Endothelial cell of umbilical vein (primary cell): ENCODE measurements at regions not wholly inside any gene's neighbourhood (a gene's known extent, or its start where the extent isn't known, plus 50 kb on each side); places are given as distances from the start of the nearest gene placed in this dataset.

Experiments used
- BruUV-seq: library from RNA; stranded (reverse); fragments of 400-500 nt; replicated peaks from 2 replicates; lab custom pipeline; 2021; lab: Mats Ljungman, UMichigan
- CTCF ChIA-PET: fragments of 300-600, 350-600 bp; sonication (Branson Sonifier 250); formaldehyde crosslinking; loops from one replicate; lab custom pipeline; 2021; ENCODE audit warnings: antibody characterized with exemption, inconsistent platforms; lab: Charles Lee
- POLR2A ChIA-PET: fragments of 300-600, 350-600 bp; sonication (Branson Sonifier 250); formaldehyde crosslinking; loops from one replicate; lab custom pipeline; 2021; ENCODE audit warnings: antibody characterized with exemption, inconsistent platforms; lab: Charles Lee
- DNase-seq: peaks from one replicate; pipeline ENCODE4 v3.0.0-alpha.2; 2011; ENCODE audit warnings: low read depth, low spot score
- FAIRE-seq: peaks from 2 replicates; lab custom pipeline; 2011; peaks lifted over from hg19 to GRCh38; lab: Jason Lieb, UNC
- H2AFZ ChIP-seq: 2 replicates; pipeline ENCODE4 v1.6.0; 2012; ENCODE audit warnings: low read depth, low read length, control low read depth, inconsistent platforms
- H3K27ac ChIP-seq: 2 replicates; pipeline ENCODE4 v1.5.1; 2011; ENCODE audit warnings: low read depth, mild to moderate bottlenecking, control low read depth, low read length, moderate library complexity; ENCODE audit not compliant: insufficient read depth
- H3K27me3 ChIP-seq, 2 experiments: 2 replicates each; pipeline versions ENCODE4 v1.6.0 to v1.6.1; 2011; ENCODE audit warnings: low read length in 2 of 2, mixed read lengths in 1 of 2; ENCODE audit not compliant: control insufficient read depth in 2 of 2, insufficient read depth in 2 of 2
- H3K36me3 ChIP-seq, 2 experiments: 2 replicates in 1 of 2; 3 replicates in 1 of 2; pipeline ENCODE4 v1.5.1; 2011; ENCODE audit warnings: low read length in 2 of 2, mild to moderate bottlenecking in 1 of 2, moderate library complexity in 1 of 2; ENCODE audit not compliant: control insufficient read depth in 2 of 2, insufficient read depth in 2 of 2; ENCODE audit errors: extremely low read depth in 1 of 2
- H3K4me1 ChIP-seq: 3 replicates; pipeline ENCODE4 v1.5.1; 2011; ENCODE audit warnings: mild to moderate bottlenecking, low read length; ENCODE audit not compliant: control insufficient read depth, insufficient read depth; ENCODE audit errors: extremely low read depth
- H3K4me2 ChIP-seq: 2 replicates; pipeline ENCODE4 v1.6.1; 2011; ENCODE audit warnings: low read length, control low read depth, mixed read lengths; ENCODE audit not compliant: insufficient read depth
- H3K4me3 ChIP-seq, 3 experiments: fragments of 200-600 bp in 1 of 3; sonication (generic), shearing (Covaris generic) in 1 of 3; replicated peaks in 1 of 3; 2 replicates each; pipeline ENCODE4 v1.5.1; 2011 to 2016; ENCODE audit warnings: control low read depth in 3 of 3, low read length in 3 of 3, mild to moderate bottlenecking in 2 of 3, inconsistent platforms in 1 of 3, low read depth in 1 of 3, moderate library complexity in 1 of 3; ENCODE audit not compliant: insufficient read depth in 1 of 3
- H3K79me2 ChIP-seq: 2 replicates; pipeline ENCODE4 v1.6.0; 2012; ENCODE audit warnings: low read length, inconsistent platforms; ENCODE audit not compliant: control insufficient read depth, insufficient read depth
- H3K9ac ChIP-seq: replicated peaks from 2 replicates; pipeline ENCODE3; 2011; ENCODE audit warnings: low read length, control low read depth; ENCODE audit not compliant: insufficient read depth; ENCODE audit errors: extremely low read depth
- H3K9me1 ChIP-seq: replicated peaks from 3 replicates; pipeline ENCODE4 v1.6.0; 2011; ENCODE audit warnings: mild to moderate bottlenecking, low read length; ENCODE audit not compliant: control insufficient read depth, insufficient read depth; ENCODE audit errors: extremely low read depth
- H3K9me3 ChIP-seq: replicated peaks from 2 replicates; pipeline ENCODE4 v1.5.1; 2012; ENCODE audit warnings: low read length, inconsistent platforms; ENCODE audit not compliant: control insufficient read depth, insufficient read depth
- H4K20me1 ChIP-seq: replicated peaks from 2 replicates; pipeline ENCODE3; 2011; ENCODE audit warnings: mild to moderate bottlenecking, low read length; ENCODE audit not compliant: control insufficient read depth, insufficient read depth; ENCODE audit errors: extremely low read depth
- EZH2 ChIP-seq: IDR thresholded peaks from 2 replicates; pipeline ENCODE4 v1.6.1; 2012; ENCODE audit warnings: borderline replicate concordance, low read depth, mild to moderate bottlenecking, moderate library complexity, low read length, inconsistent platforms; ENCODE audit not compliant: severe bottlenecking
- FOS ChIP-seq: IDR thresholded peaks from 2 replicates; pipeline ENCODE4 v1.6.1; 2011; ENCODE audit warnings: mild to moderate bottlenecking, low read length, moderate library complexity, borderline replicate concordance; ENCODE audit not compliant: insufficient read depth
- GATA2 ChIP-seq: IDR thresholded peaks from 2 replicates; pipeline ENCODE4 v1.7.0; 2011; ENCODE audit warnings: low read depth, mild to moderate bottlenecking, moderate library complexity, mixed read lengths, low read length; ENCODE audit not compliant: insufficient read length, insufficient read depth
- JUN ChIP-seq: IDR thresholded peaks from 2 replicates; pipeline ENCODE4 v1.6.1; 2011; ENCODE audit warnings: borderline replicate concordance, low read depth; ENCODE audit not compliant: insufficient read length, insufficient read depth
- MYC ChIP-seq: IDR thresholded peaks from one replicate; pipeline ENCODE4 v1.6.1; 2011; ENCODE audit warnings: mild to moderate bottlenecking, low read depth, low read length
- POLR2A ChIP-seq: IDR thresholded peaks from 2 replicates; pipeline ENCODE4 v1.6.1; 2012; ENCODE audit warnings: low read depth, mild to moderate bottlenecking, control low read depth, low read length
- POLR2AphosphoS5 ChIP-seq: IDR thresholded peaks from 2 replicates; pipeline ENCODE4 v1.6.1; 2012; ENCODE audit warnings: low read depth, mild to moderate bottlenecking, control low read depth, low read length, moderate library complexity; ENCODE audit not compliant: insufficient read depth
- dilution Hi-C: fragments of 300-500 bp; cut with MboI; formaldehyde crosslinking; loops from one replicate; pipeline ENCODE4 v1.15.0; 2019; ENCODE audit warnings: low sequenced_read_pairs; ENCODE audit not compliant: extremely low pct_ligation_motif_present
- intact Hi-C: fragments of 100-400 bp; cut with micrococcal nuclease; formaldehyde crosslinking; loops from one replicate; pipeline ENCODE4 v1.10.0; 2022
- TF ChIP-seq, protein P1 (sequence below), 2 donors: IDR thresholded peaks; 1 replicate in 1 of 2; 2 replicates in 1 of 2; pipeline ENCODE4 v1.5.1; 2011; ENCODE audit warnings: low read length in 2 of 2, mild to moderate bottlenecking in 2 of 2, moderate library complexity in 2 of 2, control low read depth in 1 of 2, inconsistent platforms in 1 of 2, low read depth in 1 of 2; ENCODE audit not compliant: insufficient read depth in 1 of 2; ENCODE audit errors: extremely low read depth in 1 of 2
- TF ChIP-seq, protein P2 (sequence below): IDR thresholded peaks from 2 replicates; pipeline ENCODE4 v1.6.1; 2011; ENCODE audit not compliant: insufficient read depth, insufficient read length

DNA sequence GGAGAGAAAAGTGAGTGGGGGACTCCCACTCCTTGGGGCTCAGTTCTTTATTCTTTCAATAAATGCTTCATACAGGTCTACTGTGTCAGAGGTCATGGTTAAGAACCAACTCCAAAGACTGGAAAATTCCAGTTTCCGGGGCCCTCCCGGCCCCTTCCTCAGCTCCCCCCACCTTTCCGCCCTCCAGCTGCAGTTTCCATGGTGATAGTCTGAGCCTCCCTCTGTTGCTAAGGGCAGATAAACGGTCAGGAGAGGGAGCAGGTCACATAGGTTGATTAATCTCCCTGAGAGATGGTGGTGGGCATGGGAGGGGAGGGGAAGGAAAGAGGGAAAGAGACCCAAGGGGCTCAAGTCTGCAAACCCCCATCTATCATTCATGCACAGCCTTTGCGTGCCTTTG lies 131.5 kb upstream of the USP29 start:
- no peak for FAIRE-seq
- H3K4me3 ChIP-seq: no peak overlapping the region
- no peaks in the 10 kb centered on the region for H3K36me3 ChIP-seq
- no peaks in the 10 kb centered on the region for H3K9me1 ChIP-seq
- intact Hi-C loops: loop anchor here (2.0 kb wide), 1 partner anchor 29 kb away; no protein-coding TSS in a partner anchor
- BruUV-seq: no TSS peak
- no peak overlapping the region for H3K9ac ChIP-seq
- H3K4me1 ChIP-seq: no peaks in the 10 kb centered on the region
- no peak overlapping the region for H3K27ac ChIP-seq
- H4K20me1 ChIP-seq: no peaks in the 10 kb centered on the region
- peaks cover 9% of the 10 kb centered on the region for H3K9me3 ChIP-seq
- TF ChIP-seq POLR2A (no peak), EZH2 (no peak), POLR2AphosphoS5 (no peak), JUN (no peak), MYC (no peak), FOS (no peak), GATA2 (no peak)
- TF ChIP-seq, protein P1, sequence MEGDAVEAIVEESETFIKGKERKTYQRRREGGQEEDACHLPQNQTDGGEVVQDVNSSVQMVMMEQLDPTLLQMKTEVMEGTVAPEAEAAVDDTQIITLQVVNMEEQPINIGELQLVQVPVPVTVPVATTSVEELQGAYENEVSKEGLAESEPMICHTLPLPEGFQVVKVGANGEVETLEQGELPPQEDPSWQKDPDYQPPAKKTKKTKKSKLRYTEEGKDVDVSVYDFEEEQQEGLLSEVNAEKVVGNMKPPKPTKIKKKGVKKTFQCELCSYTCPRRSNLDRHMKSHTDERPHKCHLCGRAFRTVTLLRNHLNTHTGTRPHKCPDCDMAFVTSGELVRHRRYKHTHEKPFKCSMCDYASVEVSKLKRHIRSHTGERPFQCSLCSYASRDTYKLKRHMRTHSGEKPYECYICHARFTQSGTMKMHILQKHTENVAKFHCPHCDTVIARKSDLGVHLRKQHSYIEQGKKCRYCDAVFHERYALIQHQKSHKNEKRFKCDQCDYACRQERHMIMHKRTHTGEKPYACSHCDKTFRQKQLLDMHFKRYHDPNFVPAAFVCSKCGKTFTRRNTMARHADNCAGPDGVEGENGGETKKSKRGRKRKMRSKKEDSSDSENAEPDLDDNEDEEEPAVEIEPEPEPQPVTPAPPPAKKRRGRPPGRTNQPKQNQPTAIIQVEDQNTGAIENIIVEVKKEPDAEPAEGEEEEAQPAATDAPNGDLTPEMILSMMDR (IDR thresholded peaks at IDR 0.05; ENCODE audit: extremely low read depth in 1 of 2, insufficient read depth in 1 of 2, low read depth in 1 of 2, low read length in 2 of 2): no peak
- TF ChIP-seq, protein P2, sequence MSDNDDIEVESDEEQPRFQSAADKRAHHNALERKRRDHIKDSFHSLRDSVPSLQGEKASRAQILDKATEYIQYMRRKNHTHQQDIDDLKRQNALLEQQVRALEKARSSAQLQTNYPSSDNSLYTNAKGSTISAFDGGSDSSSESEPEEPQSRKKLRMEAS: no peak
- no peaks in the 10 kb centered on the region for H3K79me2 ChIP-seq
- POLR2A ChIA-PET: no interaction called here
- H3K27me3 ChIP-seq: no peaks in the 10 kb centered on the region
- no peak overlapping the region for H2AFZ ChIP-seq
- CTCF ChIA-PET: no interaction called here
- H3K4me2 ChIP-seq: no peak overlapping the region
- no peak for DNase-seq
- dilution Hi-C loops: no loop called here
